K562 (cell line): ENCODE measurements at regions not wholly inside any gene's neighbourhood (a gene's known extent, or its start where the extent isn't known, plus 50 kb on each side); places are given as distances from the start of the nearest gene placed in this dataset.

ENCODE experiments used
- ATAC-seq: fragments of 200-7000 bp; cut with Tn5 transposase; 3 replicates; pipeline ENCODE4 v1.9.1; 2020; ENCODE audit warnings: moderate library complexity
- BruUV-seq: library from RNA; stranded (reverse); fragments of 400-500 nt; replicated peaks from 2 replicates; lab custom pipeline; 2021; lab: Mats Ljungman, UMichigan
- CTCF ChIA-PET: fragments of 300-600 bp; formaldehyde crosslinking; extraction: SDS; loops from one replicate; lab custom pipeline; 2021; ENCODE audit warnings: low intra/inter-chr PET ratio; lab: Yijun Ruan, JAX
- POLR2A ChIA-PET: fragments of 300-600, 350-650 bp; sonication (Branson Sonifier 250); formaldehyde crosslinking; extraction: SDS; loops from one replicate; lab custom pipeline; 2021; ENCODE audit warnings: antibody characterized with exemption, inconsistent platforms; lab: Yijun Ruan, JAX
- DNase-seq, 4 experiments: peaks; one replicate each; pipeline versions ENCODE4 v3.0.0 to v3.0.0-alpha.2; 2011 to 2018; ENCODE audit warnings: low spot score in 3 of 4, mixed read lengths in 3 of 4; ENCODE audit errors: extremely low read depth in 1 of 4
- FAIRE-seq: peaks from 2 replicates; lab custom pipeline; 2011; peaks lifted over from hg19 to GRCh38; lab: Jason Lieb, UNC
- H2AFZ ChIP-seq: 2 replicates; pipeline ENCODE4 v1.6.0; 2011; ENCODE audit warnings: low read depth, low read length, control low read depth, inconsistent platforms
- H3K27ac ChIP-seq: fragments of 200-600 bp; 3 replicates; pipeline ENCODE4 v1.8.0; 2011; ENCODE audit warnings: low read depth, mild to moderate bottlenecking, control low read depth, inconsistent platforms, low read length, moderate library complexity, mixed read lengths; ENCODE audit errors: extremely low read depth
- H3K27me3 ChIP-seq, 2 experiments: fragments of 300-600 bp in 1 of 2; 2 replicates in 1 of 2; 3 replicates in 1 of 2; pipeline versions ENCODE4 v1.6.0 to v1.8.0; 2011; ENCODE audit warnings: inconsistent platforms in 2 of 2, low read length in 2 of 2, mild to moderate bottlenecking in 1 of 2, mixed read lengths in 1 of 2, moderate library complexity in 1 of 2; ENCODE audit not compliant: control insufficient read depth in 2 of 2, insufficient read depth in 2 of 2
- H3K36me3 ChIP-seq: fragments of 300-600 bp; 3 replicates; pipeline ENCODE4 v1.8.0; 2011; ENCODE audit warnings: mild to moderate bottlenecking, low read length, inconsistent platforms; ENCODE audit not compliant: control insufficient read depth, insufficient read depth
- H3K4me1 ChIP-seq, 2 experiments: fragments of 200-600 bp in 1 of 2; replicated peaks in 1 of 2; 2 replicates in 1 of 2; 3 replicates in 1 of 2; pipeline versions ENCODE4 v1.5.1 to v1.8.0; 2011; ENCODE audit warnings: inconsistent platforms in 2 of 2, low read length in 2 of 2, mild to moderate bottlenecking in 1 of 2, mixed read lengths in 1 of 2, moderate library complexity in 1 of 2; ENCODE audit not compliant: control insufficient read depth in 2 of 2, insufficient read depth in 2 of 2
- H3K4me2 ChIP-seq: 2 replicates; pipeline ENCODE4 v1.6.1; 2011; ENCODE audit warnings: low read length, control low read depth, inconsistent platforms, mixed read lengths; ENCODE audit not compliant: insufficient read depth
- H3K4me3 ChIP-seq: fragments of 200-600 bp; sonication (generic), shearing (Covaris generic); 2 replicates; pipeline ENCODE4 v1.5.1; 2016; ENCODE audit warnings: control low read depth, inconsistent platforms
- H3K79me2 ChIP-seq: fragments of 200-600 bp; 3 replicates; pipeline ENCODE4 v1.8.0; 2011; ENCODE audit warnings: low read length, inconsistent platforms; ENCODE audit not compliant: control insufficient read depth, insufficient read depth
- H3K9ac ChIP-seq, 2 experiments: 2 replicates each; pipeline versions ENCODE4 v1.6.0 to v1.6.1; 2011; ENCODE audit warnings: low read depth in 2 of 2, low read length in 2 of 2, control low read depth in 1 of 2, inconsistent platforms in 1 of 2, mild to moderate bottlenecking in 1 of 2, mixed read lengths in 1 of 2; ENCODE audit not compliant: insufficient read depth in 1 of 2
- H3K9me1 ChIP-seq: one replicate; pipeline ENCODE4 v1.6.0; 2011; ENCODE audit warnings: inconsistent platforms, mild to moderate bottlenecking, low read length, moderate library complexity; ENCODE audit not compliant: control insufficient read depth, insufficient read depth
- H3K9me3 ChIP-seq: replicated peaks from 2 replicates; pipeline ENCODE4 v1.5.1; 2011; ENCODE audit warnings: low read depth, low read length, inconsistent platforms; ENCODE audit not compliant: control insufficient read depth, insufficient read depth
- H4K20me1 ChIP-seq: replicated peaks from 2 replicates; pipeline ENCODE4 v1.6.1; 2011; ENCODE audit warnings: low read length, inconsistent platforms, mixed read lengths; ENCODE audit not compliant: control insufficient read depth, insufficient read depth
- ARHGAP35 ChIP-seq: fragments of 450-650 bp; IDR thresholded peaks from 2 replicates; pipeline ENCODE4 v1.6.1; 2018; ENCODE audit not compliant: partially characterized antibody
- KDM4B ChIP-seq, 2 experiments: fragments of 450-650 bp in 1 of 2; sonication (generic) in 1 of 2; IDR thresholded peaks; 2 replicates each; pipeline ENCODE4 v1.6.1; 2016 to 2017; ENCODE audit warnings: borderline replicate concordance in 2 of 2, antibody characterized with exemption in 1 of 2, low read depth in 1 of 2, mild to moderate bottlenecking in 1 of 2
- RBM34 ChIP-seq: fragments of 200-400 bp; formaldehyde crosslinking; IDR thresholded peaks from 2 replicates; pipeline ENCODE4 v1.6.1; 2018; ENCODE audit warnings: low read length, borderline replicate concordance; ENCODE audit not compliant: insufficient read depth
- SIX5 ChIP-seq, 2 experiments: IDR thresholded peaks; 2 replicates each; pipeline ENCODE4 v1.6.1; 2011; ENCODE audit warnings: low read length in 2 of 2, borderline replicate concordance in 1 of 2, low read depth in 1 of 2, mild to moderate bottlenecking in 1 of 2, moderate library complexity in 1 of 2; ENCODE audit not compliant: insufficient read depth in 1 of 2
- ZBTB26 ChIP-seq: fragments of 450-650 bp; formaldehyde crosslinking; IDR thresholded peaks from 2 replicates; pipeline ENCODE4 v1.4.0; 2022; ENCODE audit warnings: missing genetic modification characterization
- ZBTB5 ChIP-seq: fragments of 450-650 bp; IDR thresholded peaks from 2 replicates; pipeline ENCODE4 v1.6.1; 2017; ENCODE audit warnings: antibody characterized with exemption
- ZNF263 ChIP-seq: sonication (generic); formaldehyde crosslinking; IDR thresholded peaks from 2 replicates; pipeline ENCODE4 v1.8.0; 2022; ENCODE audit warnings: mild to moderate bottlenecking, missing genetic modification reagents, borderline replicate concordance
- ZNF507 ChIP-seq: conservative IDR thresholded peaks from 2 replicates; pipeline ENCODE4 v1.6.1; 2017; ENCODE audit warnings: missing genetic modification characterization, missing compliant biosample characterization
- ZNF766 ChIP-seq: fragments of 200-800 bp; sonication (Bioruptor generic); conservative IDR thresholded peaks from 2 replicates; pipeline ENCODE4 v1.6.1; 2016; ENCODE audit warnings: missing genetic modification characterization, missing compliant biosample characterization
- WGBS: fragments of 100-300 bp; shearing (Covaris generic); methylation state at CpG from one replicate; pipeline ENCODE4 v1.1.6; 2016; ENCODE audit warnings: low coverage, mixed read lengths; ENCODE audit not compliant: insufficient coverage; ENCODE audit errors: missing lambda C conversion rate; 5-methylcytosine and 5-hydroxymethylcytosine counted together
- in situ Hi-C: fragments of 300-500 bp; cut with MboI; formaldehyde crosslinking; loops from 4 replicates; pipeline ENCODE4 v1.15.0; 2018; ENCODE audit warnings: inconsistent platforms, mixed read lengths
- intact Hi-C: fragments of 100-400 bp; cut with micrococcal nuclease; formaldehyde crosslinking; loops from 2 replicates; pipeline ENCODE4 v1.14.2; 2022

- no peaks in the 10 kb centered on the region for H3K9me1 ChIP-seq
- no peak for TF ChIP-seq ZBTB26 (CRISPR knock-in tag)
- TF ChIP-seq ZNF766 (CRISPR knock-in tag) = no peak
- no peak for TF ChIP-seq ZNF263 (CRISPR knock-in tag)
- TF ChIP-seq ZNF507 (tag) = no peak
- no peak for TF ChIP-seq KDM4B (IDR thresholded peaks at IDR 0.05; ENCODE audit: borderline replicate concordance in 2 of 2, low read depth in 1 of 2)
- no peak for TF ChIP-seq ZBTB5
- no peak for TF ChIP-seq RBM34
- no peak for TF ChIP-seq SIX5 (IDR thresholded peaks at IDR 0.05; ENCODE audit: borderline replicate concordance in 1 of 2, insufficient read depth in 1 of 2, low read depth in 1 of 2, low read length in 2 of 2)
- TF ChIP-seq ARHGAP35 = no peak
- no peak overlapping the region for H3K4me3 ChIP-seq
- H3K27me3 ChIP-seq = no peaks in the 10 kb centered on the region
- no peak overlapping the region for H3K9ac ChIP-seq
- DNase-seq (no peak), FAIRE-seq (no peak), ATAC-seq (no peak)
- H3K79me2 ChIP-seq = no peaks in the 10 kb centered on the region
- no TSS peak for BruUV-seq
- no peaks in the 10 kb centered on the region for H3K4me1 ChIP-seq
- CTCF ChIA-PET = no interaction called here
- no peak overlapping the region for H2AFZ ChIP-seq
- H4K20me1 ChIP-seq = no peaks in the 10 kb centered on the region
- no peak overlapping the region for H3K27ac ChIP-seq
- H3K9me3 ChIP-seq = no peaks in the 10 kb centered on the region
- 0% methylated on average over 3 of the region's 3 CpGs for WGBS
- POLR2A ChIA-PET = no interaction called here
- in situ Hi-C loops (no loop called here), intact Hi-C loops (no loop called here)
- H3K4me2 ChIP-seq = no peak overlapping the region
- no peaks in the 10 kb centered on the region for H3K36me3 ChIP-seq
Observed at GRCh38 chr5:106976363-106976762, 694.4 kb downstream of the EFNA5 start.
